H9 (cell line): ENCODE measurements at regions not wholly inside any gene's neighbourhood (a gene's known extent, or its start where the extent isn't known, plus 50 kb on each side); places are given as distances from the start of the nearest gene placed in this dataset.
"Not testable (repeated sequence)": the region's sequence is repeated elsewhere in the genome, so short reads cannot be mapped to it uniquely, and the experiment has no call there.

Source experiments
- DNase-seq: peaks from one replicate; pipeline ENCODE4 v3.0.0-alpha.2; 2017
- H2AFZ ChIP-seq: one replicate; pipeline ENCODE4 v1.6.1; 2013; ENCODE audit warnings: mild to moderate bottlenecking, low read length, control low read depth, moderate library complexity
- H2AK5ac ChIP-seq: 2 replicates; pipeline ENCODE4 v1.6.1; 2013; ENCODE audit warnings: low read length, control low read depth, mixed read lengths; ENCODE audit not compliant: insufficient read length
- H2BK120ac ChIP-seq: one replicate; pipeline ENCODE4 v1.6.1; 2013; ENCODE audit warnings: low read depth, mild to moderate bottlenecking, low read length, control low read depth, inconsistent platforms; ENCODE audit not compliant: poor library complexity, severe bottlenecking
- H2BK12ac ChIP-seq: 2 replicates; pipeline ENCODE4 v1.6.1; 2013; ENCODE audit warnings: low read length, control low read depth, mixed read lengths, low read depth; ENCODE audit not compliant: insufficient read length
- H2BK15ac ChIP-seq: 2 replicates; pipeline ENCODE4 v1.6.1; 2013; ENCODE audit warnings: low read depth, low read length, control low read depth
- H2BK20ac ChIP-seq: one replicate; pipeline ENCODE4 v1.6.1; 2013; ENCODE audit warnings: low read depth, mild to moderate bottlenecking, low read length, control low read depth, inconsistent platforms; ENCODE audit not compliant: poor library complexity, severe bottlenecking
- H2BK5ac ChIP-seq: 2 replicates; pipeline ENCODE4 v1.6.1; 2013; ENCODE audit warnings: low read length, control low read depth, mixed read lengths; ENCODE audit not compliant: insufficient read length
- H3K14ac ChIP-seq: 2 replicates; pipeline ENCODE4 v1.6.1; 2013; ENCODE audit warnings: low read length, control low read depth; ENCODE audit not compliant: insufficient read depth
- H3K18ac ChIP-seq: 2 replicates; pipeline ENCODE4 v1.6.1; 2013; ENCODE audit warnings: low read depth, mild to moderate bottlenecking, mixed read lengths, low read length, control low read depth; ENCODE audit not compliant: insufficient read length
- H3K23ac ChIP-seq: 2 replicates; pipeline ENCODE4 v1.6.1; 2013; ENCODE audit warnings: low read length, control low read depth, mixed read lengths, low read depth; ENCODE audit not compliant: insufficient read length
- H3K23me2 ChIP-seq: 2 replicates; pipeline ENCODE4 v1.6.1; 2013; ENCODE audit warnings: low read depth, mild to moderate bottlenecking, mixed read lengths, low read length, control low read depth; ENCODE audit not compliant: insufficient read length, poor library complexity, severe bottlenecking
- H3K27ac ChIP-seq: 2 replicates; pipeline ENCODE4 v1.5.1; 2013; ENCODE audit warnings: low read length, control low read depth, mixed read lengths, low read depth; ENCODE audit not compliant: insufficient read length
- H3K27me3 ChIP-seq: 2 replicates; pipeline ENCODE4 v1.6.1; 2013; ENCODE audit warnings: low read length, control low read depth, inconsistent platforms; ENCODE audit not compliant: insufficient read depth
- H3K4ac ChIP-seq: 2 replicates; pipeline ENCODE4 v1.6.1; 2013; ENCODE audit warnings: low read depth, mild to moderate bottlenecking, control low read depth, inconsistent platforms, low read length, moderate library complexity
- H3K4me1 ChIP-seq: 2 replicates; pipeline ENCODE4 v1.6.1; 2013; ENCODE audit warnings: low read length, control low read depth, inconsistent platforms; ENCODE audit not compliant: insufficient read depth
- H3K4me2 ChIP-seq: 2 replicates; pipeline ENCODE4 v1.6.1; 2013; ENCODE audit warnings: low read length, control low read depth, mixed read lengths; ENCODE audit not compliant: insufficient read length, insufficient read depth
- H3K56ac ChIP-seq: 2 replicates; pipeline ENCODE4 v1.6.1; 2013; ENCODE audit warnings: low read depth, mild to moderate bottlenecking, mixed read lengths, low read length, control low read depth; ENCODE audit not compliant: insufficient read length
- H3K79me1 ChIP-seq: 2 replicates; pipeline ENCODE4 v1.6.1; 2013; ENCODE audit warnings: low read depth, mild to moderate bottlenecking, moderate library complexity, low read length, control low read depth, inconsistent platforms; ENCODE audit not compliant: insufficient read depth, poor library complexity, severe bottlenecking
- H3K79me2 ChIP-seq: 2 replicates; pipeline ENCODE4 v1.6.1; 2013; ENCODE audit warnings: low read length, control low read depth, inconsistent platforms; ENCODE audit not compliant: insufficient read depth
- H3K9ac ChIP-seq: 2 replicates; pipeline ENCODE4 v1.6.1; 2013; ENCODE audit warnings: low read length, control low read depth, mixed read lengths; ENCODE audit not compliant: insufficient read length; ENCODE audit errors: extremely low read depth
- H3K9me3 ChIP-seq: one replicate; pipeline ENCODE4 v1.6.1; 2013; ENCODE audit warnings: low read depth, low read length, inconsistent platforms; ENCODE audit not compliant: control insufficient read depth
- H3T11ph ChIP-seq: one replicate; pipeline ENCODE4 v1.6.1; 2013; ENCODE audit warnings: mild to moderate bottlenecking, low read length, control low read depth, inconsistent platforms
- H4K20me1 ChIP-seq: one replicate; pipeline ENCODE4 v1.6.1; 2013; ENCODE audit not compliant: control insufficient read depth, insufficient read length, insufficient read depth
- H4K5ac ChIP-seq: 2 replicates; pipeline ENCODE4 v1.6.1; 2013; ENCODE audit warnings: low read depth, mild to moderate bottlenecking, mixed read lengths, low read length, control low read depth; ENCODE audit not compliant: insufficient read length
- H4K8ac ChIP-seq: replicated peaks from 2 replicates; pipeline ENCODE4 v1.6.1; 2013; ENCODE audit warnings: low read length, control low read depth, mixed read lengths, low read depth; ENCODE audit not compliant: insufficient read length
- H4K91ac ChIP-seq: 2 replicates; pipeline ENCODE4 v1.6.1; 2013; ENCODE audit warnings: low read depth, mild to moderate bottlenecking, moderate library complexity, mixed read lengths, low read length, control low read depth; ENCODE audit not compliant: insufficient read length
- H3K27ac Mint-ChIP-seq, 3 experiments: 2 replicates in 2 of 3; 3 replicates in 1 of 3; pipeline ENCODE4 v1.8.0; 2020 to 2021; ENCODE audit warnings: mixed read lengths in 3 of 3, mild to moderate bottlenecking in 1 of 3, moderate library complexity in 1 of 3
- H3K27me3 Mint-ChIP-seq: 2 replicates; pipeline ENCODE4 v1.8.0; 2021; ENCODE audit warnings: low read depth, mild to moderate bottlenecking, moderate library complexity, mixed read lengths
- H3K36me3 Mint-ChIP-seq, 3 experiments: 2 replicates in 2 of 3; 3 replicates in 1 of 3; pipeline ENCODE4 v1.8.0; 2020 to 2021; ENCODE audit warnings: low read depth in 3 of 3, mixed read lengths in 3 of 3; ENCODE audit not compliant: insufficient read depth in 1 of 3
- H3K4me1 Mint-ChIP-seq, 2 experiments: 2 replicates each; pipeline ENCODE4 v1.8.0; 2020; ENCODE audit warnings: mixed read lengths in 2 of 2
- H3K4me3 Mint-ChIP-seq, 2 experiments: 2 replicates in 1 of 2; 3 replicates in 1 of 2; pipeline ENCODE4 v1.8.0; 2020 to 2021; ENCODE audit warnings: mild to moderate bottlenecking in 2 of 2, mixed read lengths in 2 of 2, moderate library complexity in 1 of 2
- H3K9me3 Mint-ChIP-seq, 2 experiments: 2 replicates in 1 of 2; 3 replicates in 1 of 2; pipeline ENCODE4 v1.8.0; 2020; ENCODE audit warnings: mild to moderate bottlenecking in 2 of 2, mixed read lengths in 2 of 2, moderate library complexity in 1 of 2
- WGBS: extraction: QIAGEN DNeasy Blood & Tissue Kit; methylation state at CpG from one replicate; pipeline ENCODE4 v1.1.7; 2013; ENCODE audit warnings: missing lambda C conversion rate, low lambda C conversion rate, mixed read lengths; ENCODE audit not compliant: insufficient read length; ENCODE audit errors: extremely low coverage; 5-methylcytosine and 5-hydroxymethylcytosine counted together

- not testable (repeated sequence) for H2AK5ac ChIP-seq, DNase-seq, H3K4me1 ChIP-seq, H3K9me3 Mint-ChIP-seq, H3K4me3 Mint-ChIP-seq, H3K79me1 ChIP-seq, H3K14ac ChIP-seq, H3K27me3 ChIP-seq, H4K91ac ChIP-seq, H3K79me2 ChIP-seq, H3K4me1 Mint-ChIP-seq, H3K9ac ChIP-seq, H3K23ac ChIP-seq, H2BK15ac ChIP-seq, H2BK12ac ChIP-seq, H2AFZ ChIP-seq, H3K18ac ChIP-seq, H3K56ac ChIP-seq, H2BK5ac ChIP-seq, H4K5ac ChIP-seq, H3K9me3 ChIP-seq, H3K4ac ChIP-seq, H2BK120ac ChIP-seq, H3K4me2 ChIP-seq, H3T11ph ChIP-seq, H3K27ac ChIP-seq, H3K27me3 Mint-ChIP-seq, H3K27ac Mint-ChIP-seq, H3K23me2 ChIP-seq, H4K20me1 ChIP-seq, H4K8ac ChIP-seq, H2BK20ac ChIP-seq
- WGBS = no CpG with 5 or more reads among the region's 33 CpGs
- H3K36me3 Mint-ChIP-seq = peaks cover 2 to 15% (median 8%) of the 10 kb centered on the region in 3 experiments; a peak in 5 of 7 replicates
Observed at GRCh38 chr7:65074959-65075358, 68.5 kb upstream of the ERV3-1 start.

DNA sequence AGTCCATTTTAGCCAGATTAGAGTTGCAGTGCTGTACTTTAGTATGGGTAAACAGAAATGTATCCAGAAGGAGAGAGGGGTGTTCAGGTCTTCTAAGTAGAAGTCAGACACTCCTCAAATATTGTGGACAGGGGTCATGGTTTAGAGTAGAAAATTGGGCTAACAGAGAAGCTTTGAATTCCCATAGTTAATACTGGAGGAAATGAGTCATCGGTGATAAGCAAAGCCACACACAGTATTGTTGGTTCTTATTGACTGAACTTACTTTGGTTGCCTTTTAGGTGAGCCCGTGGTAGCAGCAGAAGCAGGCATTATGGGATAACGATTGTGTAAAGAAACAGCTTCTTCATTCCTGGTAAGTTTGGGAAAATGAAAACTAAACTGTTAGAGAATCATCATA is 66.7 kb upstream of the ERV3-1 start:
- H3K9me3 ChIP-seq, H3K9me3 Mint-ChIP-seq, H2BK12ac ChIP-seq, H3K4me1 Mint-ChIP-seq, H3K4me1 ChIP-seq, H3K23me2 ChIP-seq, H3K18ac ChIP-seq, H3K4me2 ChIP-seq, DNase-seq, H3K56ac ChIP-seq, H3K27ac ChIP-seq, H3T11ph ChIP-seq, H4K5ac ChIP-seq, H4K8ac ChIP-seq, H2BK20ac ChIP-seq, H2BK120ac ChIP-seq, H4K20me1 ChIP-seq, H2AK5ac ChIP-seq, H2AFZ ChIP-seq, H3K9ac ChIP-seq, H3K27me3 ChIP-seq, H3K4ac ChIP-seq, H2BK5ac ChIP-seq, H3K27me3 Mint-ChIP-seq, H3K23ac ChIP-seq, H3K27ac Mint-ChIP-seq, H3K79me1 ChIP-seq, H2BK15ac ChIP-seq, H3K79me2 ChIP-seq, H3K14ac ChIP-seq, H4K91ac ChIP-seq, H3K4me3 Mint-ChIP-seq: not testable (repeated sequence)
- WGBS = no CpG with 5 or more reads among the region's 3 CpGs
- H3K36me3 Mint-ChIP-seq = peaks cover 2 to 22% (median 8%) of the 10 kb centered on the region in 3 experiments; a peak in 5 of 7 replicates
